Loucy (cell line): ENCODE measurements at regions not wholly inside any gene's neighbourhood (a gene's known extent, or its start where the extent isn't known, plus 50 kb on each side); places are given as distances from the start of the nearest gene placed in this dataset.

Experiments used
- H2AFZ ChIP-seq: fragments of 200-600 bp; sonication (generic); 2 replicates; pipeline ENCODE4 v1.6.0; 2016; ENCODE audit warnings: antibody characterized with exemption, mild to moderate bottlenecking, low read length, moderate library complexity
- H3F3A ChIP-seq: fragments of 200-600 bp; 2 replicates; pipeline ENCODE4 v1.6.0; 2016; ENCODE audit warnings: antibody characterized with exemption, low read depth, mild to moderate bottlenecking
- H3K27me3 ChIP-seq: fragments of 200-600 bp; sonication (generic); 2 replicates; pipeline ENCODE4 v1.6.1; 2014; ENCODE audit warnings: low read length, mild to moderate bottlenecking; ENCODE audit not compliant: insufficient read depth, poor library complexity, severe bottlenecking
- H3K36me3 ChIP-seq: fragments of 200-600 bp; sonication (generic); 2 replicates; pipeline ENCODE4 v1.6.1; 2016; ENCODE audit warnings: low read length; ENCODE audit not compliant: insufficient read depth
- H3K4me1 ChIP-seq: fragments of 200-600 bp; sonication (generic); 2 replicates; pipeline ENCODE4 v1.5.1; 2014; ENCODE audit warnings: low read length, mild to moderate bottlenecking; ENCODE audit not compliant: insufficient read depth, poor library complexity, severe bottlenecking
- H3K4me2 ChIP-seq: fragments of 200-600 bp; sonication (generic); 2 replicates; pipeline ENCODE4 v1.6.0; 2014; ENCODE audit warnings: antibody characterized with exemption, low read length, low read depth, mild to moderate bottlenecking; ENCODE audit not compliant: poor library complexity, severe bottlenecking
- H3K4me3 ChIP-seq: fragments of 200-600 bp; sonication (generic); 2 replicates; pipeline ENCODE4 v1.5.1; 2014; ENCODE audit warnings: low read length, mild to moderate bottlenecking, mixed read lengths; ENCODE audit not compliant: poor library complexity, severe bottlenecking
- H3K79me2 ChIP-seq: fragments of 200-600 bp; sonication (generic); 2 replicates; pipeline ENCODE4 v1.6.1; 2014; ENCODE audit warnings: low read length; ENCODE audit not compliant: insufficient read depth
- H3K9ac ChIP-seq: fragments of 200-600 bp; sonication (generic); 2 replicates; pipeline ENCODE4 v1.6.0; 2014; ENCODE audit warnings: mild to moderate bottlenecking, low read depth, low read length, moderate library complexity; ENCODE audit not compliant: poor library complexity, severe bottlenecking
- H3K9me2 ChIP-seq: fragments of 200-600 bp; sonication (generic); replicated peaks from 2 replicates; pipeline ENCODE4 v1.6.1; 2016; ENCODE audit warnings: low read depth, low read length, mixed read lengths
- H3K9me3 ChIP-seq: fragments of 200-600 bp; sonication (generic); 2 replicates; pipeline ENCODE4 v1.6.1; 2014; ENCODE audit warnings: mild to moderate bottlenecking, antibody characterized with exemption, low read length, low read depth; ENCODE audit not compliant: insufficient read depth
- H4K20me1 ChIP-seq: fragments of 200-600 bp; sonication (generic); 2 replicates; pipeline ENCODE4 v1.6.0; 2014; ENCODE audit warnings: antibody characterized with exemption, low read length, mild to moderate bottlenecking; ENCODE audit not compliant: insufficient read depth, poor library complexity, severe bottlenecking
- CTCF ChIP-seq: fragments of 200-600 bp; sonication (generic); conservative IDR thresholded peaks from 2 replicates; pipeline ENCODE4 v1.5.1; 2014; ENCODE audit warnings: mild to moderate bottlenecking, antibody characterized with exemption, low read length
- EZH2phosphoT487 ChIP-seq: fragments of 200-600 bp; IDR thresholded peaks from 2 replicates; pipeline ENCODE4 v1.6.1; 2018; ENCODE audit warnings: antibody characterized with exemption, mild to moderate bottlenecking, moderate library complexity, borderline replicate concordance

- Histone ChIP-seq H3K9me2 (no peaks in the 10 kb centered on the region), H3K4me2 (no peak overlapping the region), H3K36me3 (no peaks in the 10 kb centered on the region), H3K9me3 (no peaks in the 10 kb centered on the region), H3K9ac (no peak overlapping the region), H4K20me1 (no peaks in the 10 kb centered on the region), H3F3A (no peaks in the 10 kb centered on the region), H3K4me1 (no peaks in the 10 kb centered on the region), H2AFZ (no peak overlapping the region), H3K27me3 (no peaks in the 10 kb centered on the region), H3K79me2 (no peaks in the 10 kb centered on the region), H3K4me3 (no peak overlapping the region)
- TF ChIP-seq EZH2phosphoT487 (no peak), CTCF (no peak)
Measured at GRCh38 chr2:183541766-183542165, 417.5 kb downstream of the NUP35 start.

- no peaks in the 10 kb centered on the region for H3K9me3 ChIP-seq
- H3K79me2 ChIP-seq: no peaks in the 10 kb centered on the region
- H3K9me2 ChIP-seq: no peaks in the 10 kb centered on the region
- no peaks in the 10 kb centered on the region for H3K27me3 ChIP-seq
- H4K20me1 ChIP-seq: no peaks in the 10 kb centered on the region
- H3K9ac ChIP-seq: no peak overlapping the region
- no peak overlapping the region for H2AFZ ChIP-seq
- H3K4me1 ChIP-seq: no peaks in the 10 kb centered on the region
- no peak overlapping the region for H3K4me3 ChIP-seq
- TF ChIP-seq EZH2phosphoT487: no peak
- TF ChIP-seq CTCF: no peak
- H3F3A ChIP-seq: no peaks in the 10 kb centered on the region
- no peaks in the 10 kb centered on the region for H3K36me3 ChIP-seq
- H3K4me2 ChIP-seq: no peak overlapping the region
Measured at GRCh38 chr2:183542606-183543005, 418.4 kb downstream of the NUP35 start.

- TF ChIP-seq CTCF: no peak
- TF ChIP-seq EZH2phosphoT487: no peak
- Histone ChIP-seq H4K20me1 (no peaks in the 10 kb centered on the region), H3K36me3 (no peaks in the 10 kb centered on the region), H3K79me2 (no peaks in the 10 kb centered on the region), H3F3A (no peaks in the 10 kb centered on the region), H3K9me2 (no peaks in the 10 kb centered on the region), H3K4me2 (no peak overlapping the region), H3K27me3 (no peaks in the 10 kb centered on the region), H3K9me3 (no peaks in the 10 kb centered on the region), H3K4me3 (no peak overlapping the region), H2AFZ (no peak overlapping the region), H3K9ac (no peak overlapping the region), H3K4me1 (no peaks in the 10 kb centered on the region)
Measured at GRCh38 chr2:183543222-183543621, 419.0 kb downstream of the NUP35 start.
